Glomerular endothelial cell (primary cell): ENCODE measurements at regions not wholly inside any gene's neighbourhood (a gene's known extent, or its start where the extent isn't known, plus 50 kb on each side); places are given as distances from the start of the nearest gene placed in this dataset.

Source experiments
- DNase-seq: peaks from one replicate; pipeline ENCODE4 v3.0.0-alpha.2; 2011; ENCODE audit warnings: low read depth, low spot score; ENCODE audit errors: extremely low read depth

- DNase-seq = peak; percentile 41
Observed at GRCh38 chr9:36728651-36729520, 156.2 kb downstream of the MELK start.

GRCh38 chr9:36729906-36730305 is 157.2 kb downstream of the MELK start:
- DNase-seq = no peak

GRCh38 chr9:36730414-36730813 is 157.7 kb downstream of the MELK start:
- no peak for DNase-seq

DNA sequence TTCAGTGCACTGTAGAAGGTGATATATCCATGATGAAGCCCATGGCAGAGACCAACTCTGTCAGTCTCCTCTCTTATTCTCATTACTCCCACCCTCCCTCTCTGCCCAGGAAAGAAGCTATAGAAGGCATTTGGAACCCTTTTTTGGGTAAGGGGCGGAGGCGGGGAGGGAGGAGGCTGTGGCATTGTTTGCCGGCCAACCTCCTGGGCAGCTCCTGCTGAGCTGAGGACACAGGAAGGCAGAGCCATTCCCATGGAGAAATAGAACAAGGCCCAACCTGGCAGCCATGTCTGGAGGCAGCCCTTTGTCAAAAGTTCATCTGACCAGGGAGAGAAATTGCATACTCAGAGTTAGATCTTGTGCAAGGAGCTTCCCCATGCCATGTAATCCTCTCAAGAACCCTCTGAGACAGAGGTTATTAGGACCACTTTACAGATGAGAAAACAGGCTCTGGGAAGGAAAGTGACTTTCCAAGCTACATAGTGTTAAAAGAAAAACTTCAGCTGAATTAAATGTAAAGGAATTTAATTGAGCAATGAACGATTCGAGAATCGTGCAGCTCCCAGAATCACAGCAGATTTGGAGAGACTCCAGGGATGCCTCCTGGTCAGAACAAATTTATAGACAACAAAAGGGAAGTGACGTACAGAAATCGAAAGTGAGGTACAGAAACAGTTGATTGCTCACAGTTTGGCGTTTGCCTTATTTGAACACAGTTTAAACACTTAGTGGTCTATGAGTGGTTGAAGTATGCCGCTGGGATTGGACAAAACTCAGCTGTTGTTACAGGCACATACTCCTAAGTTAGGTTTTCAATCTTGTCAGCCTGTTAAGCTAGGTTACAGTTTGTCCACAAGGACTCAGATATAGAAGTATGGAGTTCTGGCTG is 158.6 kb downstream of the MELK start:
- DNase-seq = no peak

DNA sequence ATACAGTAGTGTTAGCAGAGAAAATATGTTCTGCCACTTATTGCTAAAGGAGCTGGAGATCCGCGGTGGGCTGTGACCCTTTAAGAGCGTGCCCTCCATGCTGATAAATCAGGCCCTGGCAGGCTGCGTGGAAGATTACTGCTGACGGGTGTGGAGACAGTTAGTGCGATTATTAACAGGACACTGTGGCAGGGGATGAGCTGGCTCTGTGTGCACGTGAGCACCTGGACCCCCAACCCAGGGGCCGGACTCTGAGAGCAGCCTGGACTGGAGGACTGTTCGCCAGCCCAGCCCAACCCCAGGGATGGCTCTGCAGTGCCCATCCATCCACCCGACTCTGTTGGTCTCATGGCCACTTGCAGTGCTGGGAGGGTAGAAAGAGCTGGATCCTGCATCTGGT is 162.0 kb downstream of the MELK start:
- DNase-seq = no peak

GRCh38 chr9:36736648-36737047 is 164.0 kb downstream of the MELK start:
- DNase-seq = no peak

- DNase-seq = no peak
Observed at GRCh38 chr9:36738318-36738976, 165.8 kb downstream of the MELK start.

DNA sequence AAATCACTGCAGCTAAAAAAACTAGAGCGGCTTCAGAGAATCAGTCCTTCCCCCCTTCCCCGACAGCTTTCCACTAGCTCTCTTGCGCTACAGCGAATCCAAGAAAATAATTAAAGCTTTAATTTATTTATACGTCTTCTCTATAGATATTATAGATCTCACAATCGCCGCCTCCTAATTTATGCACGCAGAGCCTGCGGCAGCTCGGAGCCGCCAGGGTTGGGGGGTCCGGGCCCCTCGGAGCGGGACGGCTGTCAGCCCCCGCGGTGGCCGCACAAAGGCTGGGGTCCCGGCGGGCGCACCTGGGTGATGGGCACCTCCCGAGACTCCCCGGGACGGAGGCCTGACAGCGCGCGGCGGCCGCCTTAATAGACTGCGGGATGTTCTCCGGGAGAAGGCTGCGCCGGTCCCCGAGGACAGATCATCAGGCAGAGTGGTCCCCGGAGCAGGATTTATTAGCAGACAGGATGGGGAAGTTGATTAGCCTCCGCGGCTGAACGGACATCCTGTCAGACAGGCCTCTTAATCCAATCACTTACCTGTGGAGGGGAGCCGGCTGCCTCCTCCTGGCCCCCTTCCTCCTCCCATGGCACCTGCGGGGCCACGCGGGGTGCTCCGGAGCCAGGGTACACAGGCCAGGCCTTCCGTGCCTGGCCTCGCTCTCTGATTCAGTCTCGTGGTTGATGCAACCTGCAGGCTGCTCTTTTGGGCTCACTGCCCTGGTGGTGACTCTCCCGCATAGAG is 166.8 kb downstream of the MELK start:
- DNase-seq = no peak

DNA sequence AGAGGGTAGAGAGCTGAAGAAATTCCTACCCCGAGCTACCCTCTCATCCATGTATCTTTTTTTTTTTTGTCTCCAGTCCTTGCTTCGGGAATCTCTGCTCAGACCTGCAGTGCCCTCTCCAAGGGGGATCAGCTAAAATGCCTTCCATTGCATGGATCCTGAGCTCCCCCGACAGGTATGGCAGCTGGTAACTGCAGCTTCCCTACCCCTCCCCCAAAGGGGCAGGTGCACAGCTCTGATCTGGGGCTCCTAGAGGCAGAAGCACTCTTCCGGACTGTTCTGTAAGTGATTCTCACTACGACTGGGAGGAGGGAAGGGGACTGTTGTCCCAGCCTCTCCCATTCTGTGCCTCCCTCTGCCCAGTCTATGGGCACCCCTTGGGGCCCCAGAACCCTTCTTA is 169.6 kb downstream of the MELK start:
- DNase-seq = no peak

- no peak for DNase-seq
Observed at GRCh38 chr9:36744678-36745077, 172.0 kb downstream of the MELK start.

- DNase-seq = no peak
Observed at GRCh38 chr9:36745977-36746376, 173.3 kb downstream of the MELK start.

GRCh38 chr9:36746415-36746814 is 173.7 kb downstream of the MELK start:
- no peak for DNase-seq

- no peak for DNase-seq
Observed at GRCh38 chr9:36748322-36748899, 175.7 kb downstream of the MELK start.

DNA sequence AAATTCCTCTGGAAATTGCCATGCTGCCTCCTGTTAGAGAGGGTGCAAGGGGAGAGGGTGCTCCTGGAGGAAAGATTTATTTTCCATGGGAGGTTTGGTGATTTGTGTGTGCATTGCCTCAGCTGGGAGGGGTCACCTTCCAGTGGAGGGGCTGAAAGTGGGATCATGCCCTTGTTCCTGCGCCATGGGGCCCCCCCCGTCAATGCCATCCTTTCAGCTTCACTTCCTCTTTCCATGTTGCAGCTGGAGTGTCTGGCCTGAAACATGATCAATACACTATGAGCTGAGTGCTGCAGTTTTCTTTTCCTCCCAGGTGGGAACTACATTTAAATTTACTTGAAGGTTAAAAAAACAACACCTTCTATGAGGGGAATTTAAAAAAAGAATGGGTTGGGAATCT is 176.8 kb downstream of the MELK start:
- DNase-seq = no peak

DNA sequence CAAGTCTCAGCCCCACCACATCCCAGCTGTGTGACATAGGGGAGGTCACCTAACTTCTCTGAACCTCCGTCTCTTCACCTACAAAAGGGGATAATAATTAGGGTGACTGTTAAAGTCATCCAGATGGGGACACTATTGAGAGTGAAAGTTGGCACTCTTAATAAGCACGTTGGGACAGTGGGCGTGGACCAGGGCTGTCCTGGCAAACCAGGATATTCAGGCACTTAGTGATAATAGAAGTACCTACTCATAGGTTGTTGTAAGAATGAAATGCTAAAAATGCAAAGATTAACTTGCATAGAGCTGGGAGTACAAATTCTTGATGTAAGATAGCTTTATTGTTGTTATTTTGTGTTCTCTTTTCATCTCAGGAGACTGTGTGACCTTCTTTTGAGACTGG is 177.9 kb downstream of the MELK start:
- DNase-seq = no peak

- no peak for DNase-seq
Observed at GRCh38 chr9:36755019-36755418, 182.3 kb downstream of the MELK start.

- no peak for DNase-seq
Observed at GRCh38 chr9:36759141-36759540, 186.4 kb downstream of the MELK start.

- DNase-seq = no peak
Observed at GRCh38 chr9:36759976-36760375, 187.3 kb downstream of the MELK start.

DNA sequence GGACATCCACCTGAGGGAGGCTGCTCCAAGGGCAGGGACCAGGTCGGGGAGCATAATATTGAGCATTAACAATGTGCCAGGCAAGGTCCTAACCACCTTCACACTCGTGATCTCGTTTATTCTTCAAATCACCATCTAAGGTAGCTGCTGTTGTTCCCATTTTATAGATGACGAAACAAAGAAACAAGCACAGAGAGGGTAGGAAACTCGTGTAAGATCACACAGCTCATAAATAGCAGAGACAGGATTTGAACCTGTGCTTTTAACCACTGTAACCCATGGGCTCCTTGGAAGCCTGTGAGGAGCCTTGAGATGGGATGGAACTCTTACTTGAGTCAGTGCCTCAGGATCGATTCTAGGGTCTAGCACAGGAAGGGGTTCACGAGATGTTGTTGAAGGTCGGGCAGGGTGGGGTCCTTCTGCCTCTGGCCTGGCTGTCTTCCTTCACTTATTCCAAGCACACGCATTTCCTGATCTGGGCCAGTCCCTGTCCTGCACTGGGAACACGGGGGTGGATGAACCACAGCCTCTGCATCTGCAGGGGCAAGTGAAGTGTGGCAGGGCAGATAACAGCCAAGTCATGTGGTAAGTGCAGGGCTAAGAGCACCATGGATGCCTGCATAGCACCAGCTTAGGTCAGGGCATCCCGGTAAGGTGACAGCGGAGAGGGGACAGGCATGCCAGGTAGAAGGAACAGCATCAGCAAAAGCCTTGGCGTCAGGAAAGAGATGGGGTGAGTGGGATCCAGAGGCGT is 188.1 kb downstream of the MELK start:
- DNase-seq = no peak

DNA sequence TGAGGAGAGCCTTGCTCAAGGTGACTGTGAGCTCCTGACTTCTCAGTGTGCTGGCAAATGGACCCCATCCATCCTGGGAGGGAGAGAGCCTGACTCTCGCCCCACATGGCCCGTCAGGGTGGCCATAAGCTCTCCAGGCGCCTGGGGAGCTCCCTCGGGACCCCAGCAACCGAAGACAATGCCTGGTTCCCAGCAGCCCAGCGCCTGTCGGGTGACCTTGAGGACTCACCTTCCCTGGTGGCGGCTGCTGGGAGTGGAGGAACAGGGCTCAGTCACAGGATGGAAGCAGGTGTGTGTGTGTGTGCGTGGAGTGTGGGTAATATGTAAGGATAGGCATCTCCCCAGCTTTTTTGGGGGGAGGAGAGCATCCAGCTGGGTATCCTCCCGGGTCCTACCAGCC is 190.3 kb downstream of the MELK start:
- no peak for DNase-seq
